Activated B cell treated with CpG ODN at 0.5 μM for 24 hours (primary cell): ENCODE measurements at regions not wholly inside any gene's neighbourhood (a gene's known extent, or its start where the extent isn't known, plus 50 kb on each side); places are given as distances from the start of the nearest gene placed in this dataset.

Experiments used
- ATAC-seq: fragments of 200-7000 bp; cut with Tn5 transposase; one replicate; pipeline ENCODE4 v1.10.0; 2021; ENCODE audit warnings: low read depth, mild to moderate bottlenecking, moderate library complexity
- CTCF ChIA-PET: fragments of 350-600 bp; sonication (Branson Sonifier 250); formaldehyde crosslinking; loops from one replicate; lab custom pipeline; 2021; ENCODE audit warnings: antibody characterized with exemption; lab: Charles Lee
- POLR2A ChIA-PET: fragments of 350-600 bp; sonication (Branson Sonifier 250); formaldehyde crosslinking; loops from one replicate; lab custom pipeline; 2021; ENCODE audit warnings: antibody characterized with exemption; lab: Charles Lee
- DNase-seq: peaks from one replicate; pipeline ENCODE4 v3.0.0; 2022
- H3K27ac Mint-ChIP-seq: one replicate; pipeline ENCODE4 v1.8.0; 2020; ENCODE audit warnings: mixed read lengths
- H3K27me3 Mint-ChIP-seq: one replicate; pipeline ENCODE4 v1.8.0; 2021; ENCODE audit warnings: mixed read lengths
- H3K36me3 Mint-ChIP-seq: one replicate; pipeline ENCODE4 v1.8.0; 2021; ENCODE audit warnings: low read depth, mixed read lengths
- H3K4me1 Mint-ChIP-seq: one replicate; pipeline ENCODE4 v1.8.0; 2021; ENCODE audit warnings: mixed read lengths
- H3K4me3 Mint-ChIP-seq: one replicate; pipeline ENCODE4 v1.8.0; 2020; ENCODE audit warnings: mild to moderate bottlenecking, mixed read lengths
- H3K9me3 Mint-ChIP-seq: one replicate; pipeline ENCODE4 v1.8.0; 2020; ENCODE audit warnings: mixed read lengths
- intact Hi-C: fragments of 100-400 bp; cut with micrococcal nuclease; formaldehyde crosslinking; loops from one replicate; pipeline ENCODE4 v1.15.1; 2024
- TF ChIP-seq, protein P1 (sequence below): fragments of 200-600 bp; IDR thresholded peaks from one replicate; pipeline ENCODE4 v1.8.0; 2022; ENCODE audit warnings: antibody characterized with exemption, mild to moderate bottlenecking

DNA sequence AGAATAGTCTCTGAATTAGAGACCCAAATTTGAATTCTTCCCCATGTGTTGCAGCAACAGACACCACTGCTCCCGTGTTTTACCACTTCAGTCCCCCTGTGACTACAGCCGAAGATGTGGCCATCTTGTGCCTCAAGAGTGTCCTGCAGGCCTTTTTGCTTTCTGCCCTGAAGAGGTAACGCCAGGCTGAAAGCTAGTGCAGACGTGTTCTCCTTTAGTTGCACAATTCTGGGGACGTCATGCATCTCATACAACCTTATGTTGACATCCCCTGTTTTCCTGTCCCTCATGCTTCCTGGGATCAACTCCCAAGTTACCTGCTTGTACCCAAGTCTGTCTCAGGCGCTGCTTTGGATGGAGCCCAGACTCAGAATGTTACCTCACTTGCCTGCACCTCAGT lies 69.1 kb upstream of the SLC22A23 start:
- Mint-ChIP-seq H3K4me1 (no peaks in the 10 kb centered on the region), H3K36me3 (no peaks in the 10 kb centered on the region), H3K9me3 (no peaks in the 10 kb centered on the region), H3K27me3 (peaks cover 11% of the 10 kb centered on the region), H3K4me3 (no peak overlapping the region), H3K27ac (no peak overlapping the region)
- TF ChIP-seq, protein P1, sequence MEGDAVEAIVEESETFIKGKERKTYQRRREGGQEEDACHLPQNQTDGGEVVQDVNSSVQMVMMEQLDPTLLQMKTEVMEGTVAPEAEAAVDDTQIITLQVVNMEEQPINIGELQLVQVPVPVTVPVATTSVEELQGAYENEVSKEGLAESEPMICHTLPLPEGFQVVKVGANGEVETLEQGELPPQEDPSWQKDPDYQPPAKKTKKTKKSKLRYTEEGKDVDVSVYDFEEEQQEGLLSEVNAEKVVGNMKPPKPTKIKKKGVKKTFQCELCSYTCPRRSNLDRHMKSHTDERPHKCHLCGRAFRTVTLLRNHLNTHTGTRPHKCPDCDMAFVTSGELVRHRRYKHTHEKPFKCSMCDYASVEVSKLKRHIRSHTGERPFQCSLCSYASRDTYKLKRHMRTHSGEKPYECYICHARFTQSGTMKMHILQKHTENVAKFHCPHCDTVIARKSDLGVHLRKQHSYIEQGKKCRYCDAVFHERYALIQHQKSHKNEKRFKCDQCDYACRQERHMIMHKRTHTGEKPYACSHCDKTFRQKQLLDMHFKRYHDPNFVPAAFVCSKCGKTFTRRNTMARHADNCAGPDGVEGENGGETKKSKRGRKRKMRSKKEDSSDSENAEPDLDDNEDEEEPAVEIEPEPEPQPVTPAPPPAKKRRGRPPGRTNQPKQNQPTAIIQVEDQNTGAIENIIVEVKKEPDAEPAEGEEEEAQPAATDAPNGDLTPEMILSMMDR: no peak
- intact Hi-C loops: no loop called here
- DNase-seq (no peak), ATAC-seq (no peak)
- ChIA-PET POLR2A (no interaction called here), CTCF (no interaction called here)

DNA sequence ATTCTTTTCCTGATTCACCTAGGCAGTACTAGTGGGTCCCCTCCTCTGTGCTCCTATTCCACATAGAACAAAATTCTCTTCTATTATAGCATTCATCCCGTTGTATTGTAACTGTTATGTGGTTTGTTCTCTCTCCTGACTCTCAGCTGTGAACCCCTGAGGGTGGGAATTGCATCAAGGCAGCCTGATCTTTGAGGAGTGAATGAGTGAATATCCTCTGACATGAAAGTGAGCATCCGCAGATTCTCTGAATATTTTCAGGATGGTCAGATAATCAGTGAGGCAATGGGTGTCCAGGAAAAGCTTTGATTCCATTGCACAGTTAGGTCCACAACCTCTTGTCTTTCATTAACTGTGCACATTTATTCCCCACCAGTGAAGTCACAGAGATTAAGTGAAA lies 67.6 kb upstream of the SLC22A23 start:
- TF ChIP-seq, protein P1: no peak
- ATAC-seq (no peak), DNase-seq (no peak)
- Mint-ChIP-seq H3K27me3 (peaks cover 13% of the 10 kb centered on the region), H3K27ac (no peak overlapping the region), H3K4me1 (no peaks in the 10 kb centered on the region), H3K36me3 (no peaks in the 10 kb centered on the region), H3K4me3 (no peak overlapping the region), H3K9me3 (no peaks in the 10 kb centered on the region)
- CTCF ChIA-PET: no interaction called here
- POLR2A ChIA-PET: no interaction called here
- intact Hi-C loops: no loop called here

DNA sequence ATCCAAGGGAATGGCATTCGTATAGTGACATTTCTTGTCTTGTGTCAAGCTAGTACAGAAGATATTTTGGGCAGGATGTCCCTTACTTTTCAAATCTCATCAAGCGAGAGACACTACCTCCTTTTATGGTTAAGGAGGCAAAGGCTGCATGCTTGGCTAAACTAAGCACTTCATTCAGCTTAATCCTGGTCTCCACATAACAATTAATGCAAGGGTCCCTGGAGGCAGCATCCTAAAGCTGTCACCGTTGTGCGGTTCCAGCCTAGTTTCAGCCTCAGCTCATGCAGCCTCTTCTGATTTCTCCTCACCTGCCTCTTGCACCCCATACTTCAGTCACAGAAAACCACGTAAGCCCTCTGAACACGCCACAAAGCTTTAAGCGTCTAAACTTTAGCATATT lies 67.1 kb upstream of the SLC22A23 start:
- TF ChIP-seq, protein P1: no peak
- peaks cover 13% of the 10 kb centered on the region for H3K27me3 Mint-ChIP-seq
- no peak overlapping the region for H3K4me3 Mint-ChIP-seq
- no peaks in the 10 kb centered on the region for H3K36me3 Mint-ChIP-seq
- intact Hi-C loops: no loop called here
- H3K9me3 Mint-ChIP-seq: no peaks in the 10 kb centered on the region
- H3K27ac Mint-ChIP-seq: no peak overlapping the region
- H3K4me1 Mint-ChIP-seq: no peaks in the 10 kb centered on the region
- POLR2A ChIA-PET: no interaction called here
- ATAC-seq: no peak
- CTCF ChIA-PET: no interaction called here
- DNase-seq: no peak

DNA sequence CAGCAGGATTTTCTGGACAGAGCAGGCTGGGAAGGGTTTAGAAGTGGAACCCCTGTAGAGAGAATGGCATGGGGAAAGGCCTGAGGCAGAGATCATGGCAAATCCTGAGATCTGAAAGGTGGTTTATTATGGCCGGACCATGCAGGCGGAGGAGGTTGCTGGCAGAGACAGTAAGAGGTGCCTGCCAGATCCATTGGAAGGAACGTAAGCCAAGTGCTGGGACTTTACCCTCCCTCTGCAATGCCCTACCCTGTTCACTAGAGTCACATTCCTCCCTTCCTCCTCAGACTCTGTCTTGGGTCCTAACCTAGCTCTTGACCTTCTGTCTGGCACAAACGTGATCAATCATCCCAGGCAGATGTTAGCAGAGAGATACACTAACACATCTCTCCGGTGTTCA lies 66.4 kb upstream of the SLC22A23 start:
- ChIA-PET CTCF (no interaction called here), POLR2A (no interaction called here)
- Mint-ChIP-seq H3K4me1 (no peaks in the 10 kb centered on the region), H3K36me3 (no peaks in the 10 kb centered on the region), H3K9me3 (no peaks in the 10 kb centered on the region), H3K27ac (no peak overlapping the region), H3K27me3 (peaks cover 15% of the 10 kb centered on the region), H3K4me3 (no peak overlapping the region)
- TF ChIP-seq, protein P1: no peak
- DNase-seq (no peak), ATAC-seq (no peak)
- intact Hi-C loops: no loop called here

DNA sequence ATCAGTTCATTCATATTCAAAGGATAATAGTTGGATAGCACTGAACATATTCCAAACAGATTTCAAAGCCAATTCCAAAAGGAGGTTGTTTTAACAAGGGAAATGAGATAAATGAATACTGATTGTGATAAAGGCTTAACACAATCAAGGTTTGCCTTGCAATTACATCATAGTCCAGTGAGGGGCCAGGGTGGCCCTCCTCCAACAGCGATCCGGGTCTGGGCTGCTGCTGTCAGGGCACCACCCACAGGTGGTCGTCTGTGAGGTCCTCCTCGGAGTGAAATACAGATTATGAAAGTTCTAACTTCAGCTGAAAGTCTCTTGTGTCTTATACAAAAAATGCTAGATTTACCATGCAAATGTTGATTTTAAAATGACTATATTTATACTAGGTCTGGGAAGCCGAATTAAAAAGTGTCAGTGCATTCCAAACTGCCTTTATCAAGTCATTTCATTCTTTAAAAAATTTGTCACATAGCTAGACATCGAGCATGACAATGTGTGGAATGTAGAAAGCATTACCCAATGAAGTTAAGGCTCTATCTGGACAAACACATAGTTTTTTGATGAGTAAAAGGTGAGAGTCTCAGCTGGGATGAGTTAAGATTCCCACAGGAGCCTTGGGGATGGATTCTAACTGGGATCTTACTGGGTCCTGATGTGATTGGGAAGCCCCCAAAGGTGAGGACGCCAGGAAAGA lies 65.9 kb upstream of the SLC22A23 start:
- H3K4me3 Mint-ChIP-seq: no peak overlapping the region
- DNase-seq: no peak
- POLR2A ChIA-PET: no interaction called here
- H3K27me3 Mint-ChIP-seq: peaks cover 17% of the 10 kb centered on the region
- ATAC-seq: no peak
- H3K36me3 Mint-ChIP-seq: no peaks in the 10 kb centered on the region
- TF ChIP-seq, protein P1: no peak
- no peaks in the 10 kb centered on the region for H3K9me3 Mint-ChIP-seq
- CTCF ChIA-PET: no interaction called here
- H3K4me1 Mint-ChIP-seq: no peaks in the 10 kb centered on the region
- intact Hi-C loops: no loop called here
- no peak overlapping the region for H3K27ac Mint-ChIP-seq
